Limb (tissue), 2 donors: ENCODE measurements at regions not wholly inside any gene's neighbourhood (a gene's known extent, or its start where the extent isn't known, plus 50 kb on each side); places are given as distances from the start of the nearest gene placed in this dataset.
"Not testable (repeated sequence)": the region's sequence is repeated elsewhere in the genome, so short reads cannot be mapped to it uniquely, and the experiment has no call there.

ENCODE experiments used
- DNase-seq, 2 donors: peaks; one replicate each; pipeline ENCODE4 v3.0.0-alpha.2; 2016; ENCODE audit errors: extremely low spot score in 2 of 2

GRCh38 chr5:104178066-104178465, 615.5 kb upstream of the NUDT12 start:
- no peak for DNase-seq

DNA sequence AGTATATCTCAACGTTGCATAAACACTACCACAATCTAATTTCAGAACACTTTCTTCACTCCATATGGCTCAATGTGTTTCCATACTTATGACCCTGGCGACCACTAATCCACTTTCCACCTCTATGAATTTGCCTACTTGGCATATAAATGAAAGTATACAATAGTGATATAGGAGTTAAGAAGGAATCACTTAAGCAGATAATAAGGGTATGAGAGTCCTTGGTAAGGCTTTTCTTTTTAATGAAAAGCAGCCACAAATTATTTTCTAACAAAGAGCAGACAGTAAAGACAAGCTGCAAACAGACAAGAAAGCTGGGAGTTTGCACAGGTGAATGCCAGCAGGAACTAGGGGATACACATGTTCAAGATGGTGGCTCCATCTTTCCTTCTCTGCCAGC, 615.1 kb upstream of the NUDT12 start:
- no peak for DNase-seq

DNA sequence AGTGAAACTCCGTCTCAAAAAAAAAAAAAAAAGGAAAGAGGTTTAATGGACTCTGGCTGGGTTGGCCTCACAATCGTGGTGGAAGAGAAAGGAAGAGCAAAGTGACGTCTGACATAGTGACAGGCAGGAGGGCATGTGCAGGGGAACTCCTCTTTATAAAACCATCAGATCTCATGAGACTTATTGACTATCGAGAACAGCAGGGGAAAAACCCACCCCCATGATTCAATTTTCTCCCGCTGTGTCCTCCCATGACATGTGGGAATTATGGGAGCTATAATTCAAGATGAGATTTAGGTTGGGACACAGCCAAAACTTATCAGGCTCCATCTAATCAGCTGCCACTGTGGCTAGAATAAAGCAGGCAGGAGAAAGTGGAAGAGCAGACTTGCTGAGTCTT, 610.4 kb upstream of the NUDT12 start:
- no peak for DNase-seq

DNA sequence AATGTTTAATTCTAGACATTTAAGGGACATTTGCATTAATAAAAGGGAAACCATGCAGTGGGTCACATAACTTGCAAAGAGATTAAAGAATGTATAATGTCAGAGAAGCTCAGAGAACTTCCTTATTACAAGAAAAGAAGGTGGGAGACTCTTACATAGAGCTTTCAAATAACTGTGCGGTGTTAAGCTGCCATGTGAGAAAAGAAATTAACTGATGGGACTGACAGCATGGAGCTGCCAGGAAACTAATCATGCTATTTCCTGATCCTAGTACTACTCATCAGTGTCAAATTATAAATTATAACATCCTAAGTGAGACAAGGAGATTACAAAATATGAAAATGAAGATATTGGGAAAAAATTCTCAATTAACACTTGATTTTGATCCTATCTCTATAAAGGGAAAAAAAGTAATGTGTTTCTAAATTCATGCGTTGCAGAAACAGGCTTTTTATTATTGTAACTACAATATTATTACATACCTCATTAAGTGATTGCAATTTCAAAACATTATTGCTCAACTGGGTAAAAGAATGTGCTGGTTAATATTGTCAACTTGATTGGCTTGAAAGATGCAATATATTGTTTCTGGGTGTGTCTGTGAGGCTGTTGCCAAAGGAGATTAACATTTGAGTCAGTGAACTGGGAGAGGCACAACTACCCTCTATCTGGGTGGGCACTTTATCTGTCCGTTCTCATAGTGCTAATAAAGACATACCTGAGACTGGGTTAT, 609.5 kb upstream of the NUDT12 start:
- DNase-seq: no peak

GRCh38 chr5:104170926-104171325, 608.3 kb upstream of the NUDT12 start:
- DNase-seq: no peak

DNA sequence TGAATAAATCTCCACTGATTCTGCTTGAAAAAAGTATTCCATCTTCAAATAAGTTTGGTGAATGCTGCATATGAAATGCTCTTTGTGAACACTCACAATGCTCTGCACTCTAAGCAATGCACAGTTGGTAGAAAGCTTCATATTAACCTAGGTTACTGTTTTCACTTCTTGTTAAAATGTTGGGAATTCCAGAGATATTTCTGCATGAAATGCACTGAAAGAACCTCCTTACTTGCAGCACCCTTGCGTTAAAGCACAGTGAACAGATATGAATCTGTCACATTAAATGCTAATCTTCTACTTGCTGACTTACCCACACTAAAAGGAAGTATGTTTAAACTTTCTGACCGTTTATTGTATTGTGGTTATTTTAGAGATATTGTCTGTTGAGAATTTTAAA, 584.1 kb upstream of the NUDT12 start:
- no peak for DNase-seq

GRCh38 chr5:104139840-104140239, 577.3 kb upstream of the NUDT12 start:
- no peak for DNase-seq

DNA sequence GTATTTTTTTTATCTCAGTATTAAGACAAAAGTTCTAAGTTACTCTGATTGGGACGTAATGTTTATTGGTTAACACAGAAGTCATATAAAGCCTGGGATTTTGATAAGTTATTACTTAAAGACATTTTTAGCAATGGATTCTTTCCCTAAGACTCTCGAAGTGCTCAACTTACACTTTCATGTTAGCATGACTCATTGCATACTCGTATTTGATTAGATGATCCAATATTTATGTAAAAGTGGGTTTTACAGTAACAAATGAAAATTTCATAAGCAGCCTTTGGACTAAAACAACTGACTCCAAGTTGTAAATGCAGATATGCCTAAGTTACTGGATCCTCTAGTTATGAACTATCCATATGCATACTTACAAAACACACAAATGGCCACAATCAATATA, 567.7 kb upstream of the NUDT12 start:
- no peak for DNase-seq

- no peak for DNase-seq
Measured at GRCh38 chr5:104128348-104128747, 565.8 kb upstream of the NUDT12 start.

DNA sequence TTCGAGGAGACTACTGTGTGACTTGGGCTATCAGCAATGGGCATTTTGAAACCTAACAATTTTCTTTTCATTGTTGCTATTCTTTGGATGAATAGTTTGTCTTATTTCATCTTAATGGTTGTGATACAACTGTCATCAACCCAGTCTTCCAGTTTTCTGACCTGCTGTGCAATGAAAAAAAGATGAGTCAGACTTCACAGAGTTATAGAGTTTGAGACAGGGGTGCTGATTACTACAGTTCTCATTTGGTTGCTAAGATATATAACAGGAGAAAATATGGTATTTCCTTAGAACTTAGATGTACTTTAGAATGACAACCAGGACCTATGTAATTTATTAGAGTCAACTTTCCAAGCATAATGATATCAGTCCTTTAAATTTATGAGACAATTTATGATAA, 564.4 kb upstream of the NUDT12 start:
- DNase-seq: no peak

DNA sequence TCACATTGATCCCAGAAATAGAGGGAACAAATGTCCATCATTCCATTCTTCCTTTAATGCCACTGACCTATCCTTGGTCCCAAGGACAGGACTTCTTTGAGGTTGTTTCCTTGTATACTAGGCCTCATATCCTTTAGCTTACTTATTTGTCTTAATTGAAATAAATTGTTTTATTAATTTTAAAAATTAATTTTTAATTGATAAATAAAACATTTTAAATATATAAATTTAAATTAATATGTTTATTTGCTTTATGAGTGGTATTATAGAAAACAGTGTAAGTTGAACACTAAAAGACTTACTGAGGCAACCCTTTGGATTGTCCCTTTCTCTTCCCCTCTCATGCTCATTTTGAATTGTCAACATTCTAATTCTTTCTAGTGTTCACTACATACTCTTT, 556.9 kb upstream of the NUDT12 start:
- DNase-seq: no peak

- no peak for DNase-seq
Measured at GRCh38 chr5:104111632-104112031, 549.0 kb upstream of the NUDT12 start.

DNA sequence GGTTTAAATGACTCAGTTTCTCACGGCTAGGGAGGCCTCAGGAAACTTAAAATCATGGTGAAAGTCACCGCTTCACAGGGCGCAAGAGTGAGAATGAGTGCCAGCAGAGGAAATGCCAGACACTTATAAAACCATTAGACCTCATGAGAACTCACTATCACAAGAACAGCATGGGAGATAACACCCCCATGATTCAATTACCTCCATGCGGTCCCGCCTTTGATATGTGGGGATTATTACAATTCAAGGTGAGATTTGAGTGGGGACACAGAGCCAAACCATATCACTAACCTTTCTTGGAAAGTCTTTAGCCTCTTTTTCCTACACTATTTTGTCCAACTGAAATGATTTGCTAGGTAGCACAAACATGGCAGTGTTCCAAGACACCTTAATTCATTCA, 533.9 kb upstream of the NUDT12 start:
- no peak for DNase-seq

- no peak for DNase-seq
Measured at GRCh38 chr5:104095527-104095926, 532.9 kb upstream of the NUDT12 start.

DNA sequence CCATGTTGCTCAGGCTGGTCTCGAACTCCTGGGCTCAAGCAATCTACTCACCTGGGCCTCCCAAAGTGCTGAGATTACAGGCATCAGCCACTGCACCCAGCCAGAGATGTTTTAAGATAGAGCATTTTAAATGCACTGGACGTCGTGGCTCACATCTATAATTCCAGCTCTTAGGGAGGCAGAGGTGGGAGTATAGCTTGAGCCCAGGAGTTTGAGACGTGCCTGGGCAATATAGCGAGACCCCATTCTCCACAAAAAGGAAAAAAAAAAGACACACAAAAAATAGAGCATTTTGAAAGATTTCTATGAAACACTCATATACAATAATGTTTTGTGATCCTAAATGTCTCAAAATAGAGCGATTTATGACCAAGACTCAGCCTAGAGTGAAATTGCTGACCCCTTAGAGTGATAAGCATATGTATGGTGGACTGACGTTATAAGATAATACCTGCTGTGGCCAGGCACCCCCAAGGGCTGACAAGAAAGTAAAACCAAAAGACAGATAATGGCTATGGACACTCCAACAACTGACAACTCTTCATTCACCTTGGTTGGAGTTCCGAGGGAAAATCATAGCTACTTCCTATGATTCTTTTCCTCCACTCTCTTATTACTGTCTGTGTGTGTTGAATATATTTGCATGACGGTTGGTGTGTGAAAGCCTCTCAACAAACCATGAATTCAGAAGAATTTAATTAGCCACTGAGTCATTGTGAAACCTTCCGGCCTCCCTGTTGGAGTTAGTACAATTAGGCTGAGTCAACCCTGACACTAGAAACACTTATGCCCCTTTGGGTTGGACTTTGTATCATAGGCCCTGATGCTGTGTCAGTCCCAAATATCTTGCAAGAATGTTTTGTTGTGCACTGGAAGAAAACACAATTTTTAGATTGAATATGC, 526.5 kb upstream of the NUDT12 start:
- no peak for DNase-seq

- no peak for DNase-seq
Measured at GRCh38 chr5:104084896-104085295, 522.3 kb upstream of the NUDT12 start.

- no peak for DNase-seq
Measured at GRCh38 chr5:104082754-104083153, 520.2 kb upstream of the NUDT12 start.

- DNase-seq: no peak
Measured at GRCh38 chr5:104081232-104081631, 518.6 kb upstream of the NUDT12 start.

- DNase-seq: no peak
Measured at GRCh38 chr5:104080646-104081175, 518.1 kb upstream of the NUDT12 start.

GRCh38 chr5:104079861-104080645, 517.5 kb upstream of the NUDT12 start:
- DNase-seq: not testable (repeated sequence)

GRCh38 chr5:104071887-104072286, 509.3 kb upstream of the NUDT12 start:
- no peak for DNase-seq
